ENCODE measurements at regions not wholly inside any gene's neighbourhood (a gene's known extent, or its start where the extent isn't known, plus 50 kb on each side); places are given as distances from the start of the nearest gene placed in this dataset.

GRCh38 chr4:133776961-133777360 lies 424.6 kb downstream of the PABPC4L start:
- TF ChIP-seq CTCF (IDR thresholded peaks at IDR 0.05) (no peak), POLR2A (IDR thresholded peaks at IDR 0.05) (no peak)

Data from uterus (tissue), 2 donors.